ENCODE measurements at regions not wholly inside any gene's neighbourhood (a gene's known extent, or its start where the extent isn't known, plus 50 kb on each side); places are given as distances from the start of the nearest gene placed in this dataset.
"Not testable (repeated sequence)": the region's sequence is repeated elsewhere in the genome, so short reads cannot be mapped to it uniquely, and the experiment has no call there.

DNA sequence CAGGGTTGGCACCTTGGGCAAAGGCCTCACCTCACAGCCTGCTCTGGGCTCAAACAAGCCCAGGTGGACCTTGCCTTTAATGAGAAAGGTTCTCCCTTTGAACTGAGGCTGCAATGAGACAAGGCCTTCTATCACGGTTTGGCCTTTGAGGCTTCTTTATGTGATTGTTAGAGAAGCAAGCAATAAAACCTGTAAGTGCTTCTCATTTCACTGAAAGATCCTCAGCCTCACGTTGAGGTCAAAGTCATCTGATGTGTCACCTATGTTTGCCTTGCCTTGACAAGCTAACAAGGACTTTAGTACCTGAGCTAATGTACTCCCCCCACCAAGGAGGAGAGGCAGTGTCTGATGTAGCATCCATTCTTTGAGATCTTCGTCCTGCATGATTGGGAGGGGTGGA lies 155.9 kb upstream of the RBM19 start:
- TF ChIP-seq FOXP2 (optimal IDR thresholded peaks at IDR 0.05; ENCODE audit: control extremely low read depth, extremely low read length, insufficient read depth) (no peak), POLR2AphosphoS5 (IDR thresholded peaks at IDR 0.05; ENCODE audit: borderline replicate concordance, low read depth, low read length) (no peak), EZH2 (IDR thresholded peaks at IDR 0.05) (no peak)
- H3K4me3 ChIP-seq: no peak overlapping the region
- no peaks in the 10 kb centered on the region for H3K9me3 ChIP-seq (ENCODE audit: low read depth, low read length)
- H3K36me3 ChIP-seq (ENCODE audit: insufficient read depth, low read length): no peaks in the 10 kb centered on the region
- H3K27ac ChIP-seq: no peak overlapping the region
- no peak overlapping the region for H3K9ac ChIP-seq (ENCODE audit: insufficient read length)
- DNase-seq (ENCODE audit: low read depth, low spot score): no peak

DNA sequence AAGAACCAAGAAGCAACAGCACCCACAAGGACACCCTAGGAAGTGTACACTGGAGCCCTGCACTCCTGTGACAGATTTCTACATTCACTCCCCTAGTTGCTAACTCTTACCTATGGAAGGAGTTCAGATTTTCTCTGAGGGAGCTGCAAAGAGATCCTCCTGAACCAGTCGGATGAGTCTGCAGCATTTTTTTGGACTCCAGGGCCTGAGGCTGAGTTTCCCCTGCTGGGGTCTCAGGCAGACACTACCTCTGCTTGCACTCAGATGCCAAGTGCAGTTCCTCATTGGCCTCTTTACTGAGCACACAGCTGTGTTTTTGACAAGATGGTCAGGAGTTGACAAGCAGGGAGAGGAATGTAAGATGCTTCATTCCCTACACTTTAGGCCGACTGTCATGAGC lies 153.2 kb upstream of the RBM19 start:
- Histone ChIP-seq H3K9me3 (ENCODE audit: low read depth, low read length) (no peaks in the 10 kb centered on the region), H3K4me3 (no peak overlapping the region), H3K36me3 (ENCODE audit: insufficient read depth, low read length) (no peaks in the 10 kb centered on the region), H3K9ac (ENCODE audit: insufficient read length) (no peak overlapping the region), H3K27ac (no peak overlapping the region)
- DNase-seq (ENCODE audit: low read depth, low spot score): no peak
- no peak for TF ChIP-seq POLR2AphosphoS5 (IDR thresholded peaks at IDR 0.05; ENCODE audit: borderline replicate concordance, low read depth, low read length)

DNA sequence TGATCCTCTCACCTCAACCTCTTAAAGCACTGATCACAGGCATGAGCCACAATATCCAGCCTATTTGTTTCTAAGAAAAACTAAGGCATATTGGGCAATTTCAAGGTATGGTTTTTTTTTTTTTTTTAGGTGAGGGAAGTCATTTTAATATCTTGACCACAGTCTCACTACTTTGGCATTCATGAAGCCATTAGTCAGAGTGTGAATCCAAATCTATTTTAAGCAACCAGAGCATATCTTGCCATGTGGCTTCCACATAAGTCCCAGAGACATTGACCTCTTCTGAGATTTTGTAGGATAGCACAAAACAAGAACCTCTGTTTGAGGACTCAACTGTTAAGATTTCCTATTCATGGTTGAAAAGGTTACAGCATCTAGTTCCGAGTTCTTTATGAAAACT lies 130.3 kb upstream of the RBM19 start:
- H3K4me3 ChIP-seq: no peak overlapping the region
- H3K9me3 ChIP-seq (ENCODE audit: low read depth, low read length): no peaks in the 10 kb centered on the region
- no peak overlapping the region for H3K9ac ChIP-seq (ENCODE audit: insufficient read length)
- TF ChIP-seq FOXP2 (optimal IDR thresholded peaks at IDR 0.05; ENCODE audit: control extremely low read depth, extremely low read length, insufficient read depth) (no peak), EZH2 (IDR thresholded peaks at IDR 0.05) (no peak), POLR2AphosphoS5 (IDR thresholded peaks at IDR 0.05; ENCODE audit: borderline replicate concordance, low read depth, low read length) (no peak)
- no peak for DNase-seq (ENCODE audit: low read depth, low spot score)
- no peaks in the 10 kb centered on the region for H3K36me3 ChIP-seq (ENCODE audit: insufficient read depth, low read length)
- no peak overlapping the region for H3K27ac ChIP-seq

DNA sequence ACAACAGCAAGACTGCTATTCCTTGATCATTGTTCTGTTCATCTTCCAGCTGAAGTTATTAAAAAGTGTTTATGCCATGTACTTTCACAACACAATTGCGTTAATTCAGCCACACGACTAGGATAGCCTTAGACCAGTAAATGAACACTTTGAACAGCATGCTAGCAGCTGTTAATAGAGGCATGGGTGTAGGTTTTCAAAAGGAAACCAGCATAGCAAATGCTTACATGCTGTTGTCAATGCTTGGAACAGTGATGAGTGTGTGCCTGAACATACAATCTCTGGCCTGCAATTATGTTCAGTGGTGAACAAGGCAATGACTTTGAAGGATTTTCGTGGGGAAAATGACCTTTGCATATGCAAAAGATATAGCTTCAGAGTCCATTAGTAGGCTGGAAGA lies 127.4 kb upstream of the RBM19 start:
- Histone ChIP-seq H3K9me3 (ENCODE audit: low read depth, low read length) (no peaks in the 10 kb centered on the region), H3K36me3 (ENCODE audit: insufficient read depth, low read length) (no peaks in the 10 kb centered on the region), H3K9ac (ENCODE audit: insufficient read length) (no peak overlapping the region), H3K4me3 (no peak overlapping the region), H3K27ac (no peak overlapping the region)
- no peak for DNase-seq (ENCODE audit: low read depth, low spot score)
- TF ChIP-seq POLR2AphosphoS5 (IDR thresholded peaks at IDR 0.05; ENCODE audit: borderline replicate concordance, low read depth, low read length): no peak
- TF ChIP-seq FOXP2 (optimal IDR thresholded peaks at IDR 0.05; ENCODE audit: control extremely low read depth, extremely low read length, insufficient read depth): no peak
- TF ChIP-seq EZH2 (IDR thresholded peaks at IDR 0.05): no peak

DNA sequence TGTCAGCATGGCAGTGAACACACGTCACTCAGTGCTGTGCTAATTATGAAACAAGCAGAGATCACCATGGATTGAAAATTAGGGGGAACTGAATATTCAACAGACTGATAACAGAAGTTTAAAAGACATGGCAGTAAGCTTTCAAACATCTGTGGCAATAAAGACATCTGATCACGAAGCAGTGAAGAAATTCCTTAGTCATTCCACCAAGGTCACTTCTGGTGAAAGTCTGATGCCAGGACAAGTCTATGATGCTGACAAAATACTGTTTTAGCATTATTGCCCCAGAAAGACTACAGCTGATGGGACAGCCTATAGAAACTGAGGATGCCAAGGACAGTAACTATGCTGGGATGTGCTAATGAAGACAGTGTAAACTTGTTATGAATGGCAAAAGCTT lies 126.9 kb upstream of the RBM19 start:
- no peak overlapping the region for H3K9ac ChIP-seq (ENCODE audit: insufficient read length)
- H3K9me3 ChIP-seq (ENCODE audit: low read depth, low read length): no peaks in the 10 kb centered on the region
- DNase-seq (ENCODE audit: low read depth, low spot score): no peak
- H3K36me3 ChIP-seq (ENCODE audit: insufficient read depth, low read length): no peaks in the 10 kb centered on the region
- no peak for TF ChIP-seq EZH2 (IDR thresholded peaks at IDR 0.05)
- H3K4me3 ChIP-seq: no peak overlapping the region
- no peak overlapping the region for H3K27ac ChIP-seq

DNA sequence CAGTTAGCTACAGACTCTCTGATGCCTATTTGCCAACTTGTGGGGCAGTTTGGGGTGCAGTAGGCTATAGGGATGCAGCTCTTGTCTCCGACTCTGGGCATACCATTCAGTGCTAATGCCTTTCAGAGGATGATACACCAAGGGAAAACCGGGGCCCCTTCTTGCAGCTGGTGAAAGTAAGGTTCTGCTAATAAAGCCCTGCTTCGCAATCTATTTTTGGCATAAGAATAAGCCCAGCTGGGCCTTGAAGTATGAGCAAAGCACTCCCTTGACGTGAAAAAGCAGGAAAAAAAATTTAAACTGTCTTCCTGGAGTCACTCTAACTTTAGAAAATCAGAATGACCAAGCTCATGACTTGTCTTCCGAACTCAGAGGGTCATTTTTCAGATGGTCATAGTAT lies 124.1 kb upstream of the RBM19 start:
- no peak overlapping the region for H3K9ac ChIP-seq (ENCODE audit: insufficient read length)
- H3K9me3 ChIP-seq (ENCODE audit: low read depth, low read length): no peaks in the 10 kb centered on the region
- TF ChIP-seq EZH2 (IDR thresholded peaks at IDR 0.05) (no peak), POLR2AphosphoS5 (IDR thresholded peaks at IDR 0.05; ENCODE audit: borderline replicate concordance, low read depth, low read length) (no peak), FOXP2 (optimal IDR thresholded peaks at IDR 0.05; ENCODE audit: control extremely low read depth, extremely low read length, insufficient read depth) (no peak)
- no peak overlapping the region for H3K4me3 ChIP-seq
- H3K27ac ChIP-seq: no peak overlapping the region
- DNase-seq (ENCODE audit: low read depth, low spot score): no peak
- no peaks in the 10 kb centered on the region for H3K36me3 ChIP-seq (ENCODE audit: insufficient read depth, low read length)

DNA sequence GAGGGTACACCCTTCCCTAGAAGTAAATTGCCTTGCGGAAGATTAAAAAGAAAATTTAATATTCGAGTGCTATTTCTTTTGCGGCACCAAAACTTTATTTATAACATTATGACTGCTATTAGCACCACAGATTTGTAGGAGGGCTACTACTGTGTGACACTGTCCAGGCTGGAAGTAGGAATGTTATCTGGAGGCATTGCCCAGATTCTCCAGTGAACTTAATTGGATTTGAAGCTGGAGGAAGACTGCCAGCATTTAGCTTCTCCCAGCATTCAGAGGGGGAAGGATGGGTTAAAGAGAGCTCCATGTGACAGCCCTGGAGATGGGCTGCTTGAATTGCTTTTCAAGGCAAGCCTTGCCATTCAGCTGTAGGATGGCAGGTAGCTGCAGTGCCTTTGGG lies 107.0 kb upstream of the RBM19 start:
- no peak for DNase-seq (ENCODE audit: low read depth, low spot score)
- no peaks in the 10 kb centered on the region for H3K9me3 ChIP-seq (ENCODE audit: low read depth, low read length)
- TF ChIP-seq EZH2 (IDR thresholded peaks at IDR 0.05) (no peak), FOXP2 (optimal IDR thresholded peaks at IDR 0.05; ENCODE audit: control extremely low read depth, extremely low read length, insufficient read depth) (no peak), POLR2AphosphoS5 (IDR thresholded peaks at IDR 0.05; ENCODE audit: borderline replicate concordance, low read depth, low read length) (no peak)
- H3K4me3 ChIP-seq: no peak overlapping the region
- no peaks in the 10 kb centered on the region for H3K36me3 ChIP-seq (ENCODE audit: insufficient read depth, low read length)
- no peak overlapping the region for H3K9ac ChIP-seq (ENCODE audit: insufficient read length)
- no peak overlapping the region for H3K27ac ChIP-seq

DNA sequence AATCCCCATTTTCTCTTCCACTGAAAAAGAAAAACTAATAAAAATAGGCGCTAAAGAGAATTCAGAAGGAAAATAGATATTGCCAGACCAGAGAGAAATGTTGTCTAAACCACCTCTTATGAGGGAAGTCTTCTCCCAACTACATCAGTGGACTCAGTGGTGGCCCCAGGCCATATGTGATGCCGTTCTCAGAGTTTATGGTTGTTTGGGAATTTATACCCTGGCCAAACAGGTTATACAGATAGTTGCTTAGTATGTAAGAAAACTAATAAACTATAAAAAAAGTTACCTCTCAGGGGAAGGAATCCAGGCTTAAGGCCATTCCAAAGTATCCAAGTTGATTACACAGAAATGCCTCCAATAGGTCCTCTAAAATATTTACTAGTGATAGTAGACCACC lies 103.4 kb upstream of the RBM19 start:
- H3K4me3 ChIP-seq: no peak overlapping the region
- H3K27ac ChIP-seq: no peak overlapping the region
- TF ChIP-seq FOXP2 (optimal IDR thresholded peaks at IDR 0.05; ENCODE audit: control extremely low read depth, extremely low read length, insufficient read depth) (no peak), POLR2AphosphoS5 (IDR thresholded peaks at IDR 0.05; ENCODE audit: borderline replicate concordance, low read depth, low read length) (no peak), EZH2 (IDR thresholded peaks at IDR 0.05) (no peak)
- no peaks in the 10 kb centered on the region for H3K9me3 ChIP-seq (ENCODE audit: low read depth, low read length)
- H3K36me3 ChIP-seq (ENCODE audit: insufficient read depth, low read length): no peaks in the 10 kb centered on the region
- no peak overlapping the region for H3K9ac ChIP-seq (ENCODE audit: insufficient read length)
- no peak for DNase-seq (ENCODE audit: low read depth, low spot score)

DNA sequence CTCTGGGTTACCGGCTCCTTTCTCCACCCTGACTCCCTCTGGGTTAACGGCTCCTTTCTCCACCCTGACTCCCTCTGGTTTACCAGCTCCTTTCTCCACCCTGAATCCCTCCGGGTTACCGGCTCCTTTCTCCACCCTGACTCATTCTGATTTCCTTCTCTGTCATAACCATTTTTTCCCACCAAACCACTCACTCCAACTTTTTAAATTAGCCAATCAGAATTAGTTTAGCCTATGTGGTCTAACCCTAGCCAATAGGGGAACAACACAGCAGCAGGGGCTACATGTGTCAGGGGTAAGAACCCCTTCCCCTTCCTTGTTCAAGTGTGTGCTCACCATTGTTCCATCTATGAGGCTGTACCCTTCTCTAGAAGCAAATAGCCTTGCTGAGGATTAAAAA lies 98.4 kb upstream of the RBM19 start:
- no peak overlapping the region for H3K9ac ChIP-seq (ENCODE audit: insufficient read length)
- H3K36me3 ChIP-seq (ENCODE audit: insufficient read depth, low read length): no peaks in the 10 kb centered on the region
- TF ChIP-seq POLR2AphosphoS5 (IDR thresholded peaks at IDR 0.05; ENCODE audit: borderline replicate concordance, low read depth, low read length) (no peak), FOXP2 (optimal IDR thresholded peaks at IDR 0.05; ENCODE audit: control extremely low read depth, extremely low read length, insufficient read depth) (no peak), EZH2 (IDR thresholded peaks at IDR 0.05) (no peak)
- H3K27ac ChIP-seq: no peak overlapping the region
- no peak overlapping the region for H3K4me3 ChIP-seq
- no peaks in the 10 kb centered on the region for H3K9me3 ChIP-seq (ENCODE audit: low read depth, low read length)
- DNase-seq (ENCODE audit: low read depth, low spot score): no peak

DNA sequence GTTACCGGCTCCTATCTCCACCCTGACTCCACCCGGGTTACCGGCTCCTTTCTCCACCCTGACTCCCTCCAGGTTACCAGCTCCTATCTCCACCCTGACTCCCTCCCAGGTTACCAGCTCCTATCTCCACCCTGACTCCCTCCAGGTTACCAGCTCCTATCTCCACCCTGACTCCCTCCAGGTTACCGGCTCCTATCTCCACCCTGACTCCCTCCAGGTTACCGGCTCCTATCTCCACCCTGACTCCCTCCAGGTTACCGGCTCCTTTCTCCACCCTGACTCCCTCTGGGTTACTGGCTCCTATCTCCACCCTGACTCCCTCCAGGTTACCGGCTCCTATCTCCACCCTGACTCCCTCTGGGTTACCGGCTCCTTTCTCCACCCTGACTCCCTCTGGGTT lies 97.9 kb upstream of the RBM19 start:
- not testable (repeated sequence) for H3K9me3 ChIP-seq (ENCODE audit: low read depth, low read length); DNase-seq (ENCODE audit: low read depth, low spot score); H3K4me3 ChIP-seq; H3K27ac ChIP-seq; H3K36me3 ChIP-seq (ENCODE audit: insufficient read depth, low read length); H3K9ac ChIP-seq (ENCODE audit: insufficient read length)

Data from SK-N-MC (cell line).